ENCODE measurements at regions not wholly inside any gene's neighbourhood (a gene's known extent, or its start where the extent isn't known, plus 50 kb on each side); places are given as distances from the start of the nearest gene placed in this dataset.

GRCh38 chr4:181294421-181294820 lies 948.8 kb upstream of the TENM3 start:
- no peak overlapping the region for H3K27ac Mint-ChIP-seq (ENCODE audit: unreplicated experiment)
- TF ChIP-seq, protein P1, sequence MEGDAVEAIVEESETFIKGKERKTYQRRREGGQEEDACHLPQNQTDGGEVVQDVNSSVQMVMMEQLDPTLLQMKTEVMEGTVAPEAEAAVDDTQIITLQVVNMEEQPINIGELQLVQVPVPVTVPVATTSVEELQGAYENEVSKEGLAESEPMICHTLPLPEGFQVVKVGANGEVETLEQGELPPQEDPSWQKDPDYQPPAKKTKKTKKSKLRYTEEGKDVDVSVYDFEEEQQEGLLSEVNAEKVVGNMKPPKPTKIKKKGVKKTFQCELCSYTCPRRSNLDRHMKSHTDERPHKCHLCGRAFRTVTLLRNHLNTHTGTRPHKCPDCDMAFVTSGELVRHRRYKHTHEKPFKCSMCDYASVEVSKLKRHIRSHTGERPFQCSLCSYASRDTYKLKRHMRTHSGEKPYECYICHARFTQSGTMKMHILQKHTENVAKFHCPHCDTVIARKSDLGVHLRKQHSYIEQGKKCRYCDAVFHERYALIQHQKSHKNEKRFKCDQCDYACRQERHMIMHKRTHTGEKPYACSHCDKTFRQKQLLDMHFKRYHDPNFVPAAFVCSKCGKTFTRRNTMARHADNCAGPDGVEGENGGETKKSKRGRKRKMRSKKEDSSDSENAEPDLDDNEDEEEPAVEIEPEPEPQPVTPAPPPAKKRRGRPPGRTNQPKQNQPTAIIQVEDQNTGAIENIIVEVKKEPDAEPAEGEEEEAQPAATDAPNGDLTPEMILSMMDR (IDR thresholded peaks at IDR 0.05) = no peak

GRCh38 chr4:181301735-181302710 lies 941.2 kb upstream of the TENM3 start:
- Mint-ChIP-seq H3K4me3 (ENCODE audit: unreplicated experiment) (no peak overlapping the region), H3K4me1 (ENCODE audit: unreplicated experiment) (no peaks in the 10 kb centered on the region), H3K27ac (ENCODE audit: unreplicated experiment) (no peak overlapping the region), H3K36me3 (ENCODE audit: unreplicated experiment) (no peaks in the 10 kb centered on the region), H3K9me3 (ENCODE audit: unreplicated experiment) (peaks cover 4% of the 10 kb centered on the region), H3K27me3 (ENCODE audit: unreplicated experiment) (peaks cover 9% of the 10 kb centered on the region)
- TF ChIP-seq, protein P1 (IDR thresholded peaks at IDR 0.05) = peak; percentile 51
- no peak for DNase-seq (ENCODE audit: extremely low spot score, unreplicated experiment)

More at GRCh38 chr4:181294421-181294820, 948.8 kb upstream of the TENM3 start:
- Mint-ChIP-seq H3K4me1 (ENCODE audit: unreplicated experiment) (no peaks in the 10 kb centered on the region), H3K27me3 (ENCODE audit: unreplicated experiment) (peaks cover 26% of the 10 kb centered on the region), H3K4me3 (ENCODE audit: unreplicated experiment) (no peak overlapping the region), H3K36me3 (ENCODE audit: unreplicated experiment) (no peaks in the 10 kb centered on the region), H3K9me3 (ENCODE audit: unreplicated experiment) (peaks cover 4% of the 10 kb centered on the region)
- no peak for DNase-seq (ENCODE audit: extremely low spot score, unreplicated experiment)

DNA sequence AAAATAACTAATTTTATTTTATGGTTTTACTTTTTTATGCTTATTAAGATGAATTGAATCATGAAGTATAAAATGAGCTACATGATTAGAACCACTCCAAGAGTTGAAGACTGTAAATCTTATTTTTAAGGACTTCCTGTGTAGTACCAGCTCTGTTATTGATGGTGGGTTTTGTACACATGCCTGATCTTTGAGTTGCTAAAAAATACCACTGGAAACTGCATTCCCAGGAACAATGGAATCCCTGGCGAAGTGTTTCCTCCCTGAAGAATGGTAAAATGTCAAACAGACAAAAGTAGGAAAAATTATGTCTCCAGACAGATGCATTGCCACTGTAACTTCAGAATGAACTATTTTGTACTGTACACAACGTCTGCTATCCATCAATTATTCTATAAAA lies 935.4 kb upstream of the TENM3 start:
- Mint-ChIP-seq H3K36me3 (ENCODE audit: unreplicated experiment) (no peaks in the 10 kb centered on the region), H3K27me3 (ENCODE audit: unreplicated experiment) (no peaks in the 10 kb centered on the region), H3K4me3 (ENCODE audit: unreplicated experiment) (no peak overlapping the region), H3K27ac (ENCODE audit: unreplicated experiment) (no peak overlapping the region), H3K4me1 (ENCODE audit: unreplicated experiment) (no peaks in the 10 kb centered on the region), H3K9me3 (ENCODE audit: unreplicated experiment) (no peaks in the 10 kb centered on the region)
- TF ChIP-seq, protein P1 (IDR thresholded peaks at IDR 0.05) = no peak
- no peak for DNase-seq (ENCODE audit: extremely low spot score, unreplicated experiment)

DNA sequence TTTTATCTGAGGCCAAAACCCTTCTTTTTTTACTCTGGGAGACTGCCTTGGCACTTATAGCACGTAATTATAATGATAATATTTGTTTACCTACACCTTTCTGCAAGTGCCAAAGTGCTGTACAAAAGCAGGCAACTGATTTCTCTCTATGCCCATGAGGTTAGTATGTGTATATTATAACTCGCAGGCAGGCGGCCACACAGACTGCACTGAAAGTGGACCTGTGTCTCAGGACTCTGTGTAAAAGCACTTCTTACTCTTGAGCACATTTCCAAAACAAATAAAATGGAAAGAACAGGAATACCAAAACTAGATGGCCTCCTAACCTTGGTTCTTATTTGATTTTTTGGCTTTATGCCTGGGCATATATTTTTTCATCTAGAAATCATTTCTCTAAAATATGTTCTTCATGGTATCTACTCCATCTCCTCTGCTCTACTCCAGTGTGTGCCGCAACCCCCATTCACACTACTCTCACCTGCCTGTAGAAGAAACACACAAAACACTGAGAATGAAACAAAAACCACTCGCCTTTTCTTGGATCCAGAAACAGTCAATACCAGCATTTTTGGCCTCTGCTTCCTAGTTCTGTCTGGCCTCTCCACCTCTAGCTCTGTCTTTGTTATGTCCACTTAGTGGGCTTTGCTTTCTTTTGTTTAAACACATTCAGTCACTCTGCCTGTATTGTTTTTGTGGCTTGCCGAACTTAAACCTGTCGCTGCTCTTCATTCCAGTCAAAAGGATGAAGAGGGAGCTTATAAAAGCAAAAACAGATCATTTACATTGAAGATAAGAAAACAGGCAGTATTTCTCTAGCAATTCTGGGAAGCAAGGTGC lies 934.5 kb upstream of the TENM3 start:
- Mint-ChIP-seq H3K27me3 (ENCODE audit: unreplicated experiment) (no peaks in the 10 kb centered on the region), H3K36me3 (ENCODE audit: unreplicated experiment) (no peaks in the 10 kb centered on the region), H3K27ac (ENCODE audit: unreplicated experiment) (no peak overlapping the region), H3K4me1 (ENCODE audit: unreplicated experiment) (no peaks in the 10 kb centered on the region), H3K9me3 (ENCODE audit: unreplicated experiment) (no peaks in the 10 kb centered on the region), H3K4me3 (ENCODE audit: unreplicated experiment) (no peak overlapping the region)
- TF ChIP-seq, protein P1 (IDR thresholded peaks at IDR 0.05) = no peak
- DNase-seq (ENCODE audit: extremely low spot score, unreplicated experiment) = no peak

DNA sequence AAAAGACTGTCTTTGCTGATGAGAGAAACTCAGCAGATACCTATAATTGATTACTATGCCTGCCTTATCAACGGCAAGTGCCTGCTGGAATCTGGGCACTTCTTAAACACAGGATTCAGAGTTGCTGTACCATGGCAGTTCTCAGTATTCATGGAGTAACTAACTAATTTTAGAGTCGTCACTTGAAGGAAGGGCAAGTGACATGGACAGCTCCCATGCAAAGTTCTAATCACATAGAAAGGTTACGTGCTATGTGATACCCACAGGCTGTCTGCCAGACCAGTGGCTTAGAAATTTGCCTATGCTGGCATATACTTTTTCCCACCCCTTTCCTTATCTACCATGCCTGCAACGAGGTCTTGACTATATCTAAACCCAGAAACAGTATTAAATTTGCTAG lies 931.1 kb upstream of the TENM3 start:
- H3K4me3 Mint-ChIP-seq (ENCODE audit: unreplicated experiment) = no peak overlapping the region
- no peak for DNase-seq (ENCODE audit: extremely low spot score, unreplicated experiment)
- H3K27ac Mint-ChIP-seq (ENCODE audit: unreplicated experiment) = no peak overlapping the region
- H3K36me3 Mint-ChIP-seq (ENCODE audit: unreplicated experiment) = no peaks in the 10 kb centered on the region
- peaks cover 6% of the 10 kb centered on the region for H3K9me3 Mint-ChIP-seq (ENCODE audit: unreplicated experiment)
- TF ChIP-seq, protein P1 (IDR thresholded peaks at IDR 0.05) = no peak
- H3K27me3 Mint-ChIP-seq (ENCODE audit: unreplicated experiment) = no peaks in the 10 kb centered on the region
- H3K4me1 Mint-ChIP-seq (ENCODE audit: unreplicated experiment) = no peaks in the 10 kb centered on the region

Measured in osteocyte (in vitro differentiated cells).